Endodermal cell (in vitro differentiated cells): ENCODE measurements at regions not wholly inside any gene's neighbourhood (a gene's known extent, or its start where the extent isn't known, plus 50 kb on each side); places are given as distances from the start of the nearest gene placed in this dataset.

Experiments
- DNase-seq: peaks from one replicate; pipeline ENCODE4 v3.0.0-alpha.2; 2017
- H3K27ac ChIP-seq: 2 replicates; pipeline ENCODE4 v1.5.1; 2013; ENCODE audit warnings: mild to moderate bottlenecking, low read depth, low read length, moderate library complexity
- H3K27me3 ChIP-seq: 2 replicates; pipeline ENCODE4 v1.6.1; 2013; ENCODE audit warnings: mild to moderate bottlenecking, low read length, moderate library complexity; ENCODE audit not compliant: insufficient read depth, control insufficient read depth, poor library complexity, severe bottlenecking
- H3K36me3 ChIP-seq: 2 replicates; pipeline ENCODE4 v1.7.0; 2013; ENCODE audit warnings: mild to moderate bottlenecking, low read length, moderate library complexity; ENCODE audit not compliant: control insufficient read depth, insufficient read depth
- H3K4me1 ChIP-seq: one replicate; pipeline ENCODE4 v1.7.0; 2013; ENCODE audit warnings: low read length; ENCODE audit not compliant: control insufficient read depth, insufficient read depth
- H3K4me3 ChIP-seq: 2 replicates; pipeline ENCODE4 v1.5.1; 2013; ENCODE audit warnings: mild to moderate bottlenecking, low read length, moderate library complexity
- H3K9ac ChIP-seq: 2 replicates; pipeline ENCODE4 v1.6.1; 2013; ENCODE audit warnings: mild to moderate bottlenecking, low read length, moderate library complexity; ENCODE audit not compliant: poor library complexity, severe bottlenecking; ENCODE audit errors: extremely low read depth
- H3K9me3 ChIP-seq: 2 replicates; pipeline ENCODE4 v1.6.1; 2013; ENCODE audit warnings: mild to moderate bottlenecking, low read length, moderate library complexity; ENCODE audit not compliant: control insufficient read depth
- H3K27ac Mint-ChIP-seq: 2 replicates; pipeline ENCODE4 v1.8.0; 2020; ENCODE audit warnings: mixed read lengths
- H3K27me3 Mint-ChIP-seq: 2 replicates; pipeline ENCODE4 v1.8.0; 2021; ENCODE audit warnings: mild to moderate bottlenecking, mixed read lengths; ENCODE audit not compliant: insufficient read depth
- H3K36me3 Mint-ChIP-seq: 2 replicates; pipeline ENCODE4 v1.8.0; 2020; ENCODE audit warnings: low read depth, mixed read lengths
- H3K4me1 Mint-ChIP-seq: 2 replicates; pipeline ENCODE4 v1.8.0; 2020; ENCODE audit warnings: mixed read lengths
- H3K4me3 Mint-ChIP-seq: 2 replicates; pipeline ENCODE4 v1.8.0; 2020; ENCODE audit warnings: mild to moderate bottlenecking, moderate library complexity, mixed read lengths
- H3K9me3 Mint-ChIP-seq: 2 replicates; pipeline ENCODE4 v1.8.0; 2020; ENCODE audit warnings: mild to moderate bottlenecking, mixed read lengths
- CTCF ChIP-seq: fragments of 200-600 bp; sonication (generic); conservative IDR thresholded peaks from 2 replicates; pipeline ENCODE4 v1.5.0; 2021; ENCODE audit warnings: antibody characterized with exemption, mild to moderate bottlenecking
- WGBS, 2 experiments: methylation state at CpG; one replicate each; pipeline versions ENCODE4 v1.1.5 to v1.1.7; 2013; ENCODE audit warnings: missing lambda C conversion rate in 2 of 2, mixed read lengths in 1 of 2; ENCODE audit not compliant: insufficient coverage in 1 of 2, insufficient read length in 1 of 2; 5-methylcytosine and 5-hydroxymethylcytosine counted together

GRCh38 chr20:22074635-22075034, 369.2 kb downstream of the PAX1 start:
- Histone ChIP-seq H3K27me3 (no peaks in the 10 kb centered on the region), H3K4me1 (no peaks in the 10 kb centered on the region), H3K36me3 (no peaks in the 10 kb centered on the region), H3K9ac (no peak overlapping the region), H3K27ac (no peak overlapping the region), H3K4me3 (no peak overlapping the region), H3K9me3 (no peaks in the 10 kb centered on the region)
- no peak for DNase-seq
- H3K4me1 Mint-ChIP-seq, result no peaks in the 10 kb centered on the region
- H3K27ac Mint-ChIP-seq, result no peak overlapping the region
- no peaks in the 10 kb centered on the region for H3K36me3 Mint-ChIP-seq
- 85% methylated on average over 1 of the region's 1 CpG; no CpG with 5 or more reads in 1 of the 2 experiments for WGBS, 2 experiments
- no peaks in the 10 kb centered on the region for H3K27me3 Mint-ChIP-seq
- no peak overlapping the region for H3K4me3 Mint-ChIP-seq
- H3K9me3 Mint-ChIP-seq, result no peaks in the 10 kb centered on the region
- TF ChIP-seq CTCF, result no peak

GRCh38 chr20:22071841-22072240, 366.4 kb downstream of the PAX1 start:
- H3K27me3 ChIP-seq, result no peaks in the 10 kb centered on the region
- H3K27me3 Mint-ChIP-seq, result peaks cover 3% of the 10 kb centered on the region
- no peaks in the 10 kb centered on the region for H3K36me3 Mint-ChIP-seq
- TF ChIP-seq CTCF, result no peak
- no peak overlapping the region for H3K4me3 ChIP-seq
- DNase-seq, result no peak
- no peaks in the 10 kb centered on the region for H3K36me3 ChIP-seq
- 91 to 100% methylated on average over 2 of the region's 2 CpGs for WGBS, 2 experiments
- H3K27ac ChIP-seq, result no peak overlapping the region
- no peaks in the 10 kb centered on the region for H3K9me3 Mint-ChIP-seq
- H3K27ac Mint-ChIP-seq, result no peak overlapping the region
- H3K4me1 Mint-ChIP-seq, result no peaks in the 10 kb centered on the region
- no peak overlapping the region for H3K9ac ChIP-seq
- no peaks in the 10 kb centered on the region for H3K9me3 ChIP-seq
- no peak overlapping the region for H3K4me3 Mint-ChIP-seq
- H3K4me1 ChIP-seq, result no peaks in the 10 kb centered on the region

- Mint-ChIP-seq H3K27ac (no peak overlapping the region), H3K9me3 (no peaks in the 10 kb centered on the region), H3K4me3 (no peak overlapping the region), H3K36me3 (no peaks in the 10 kb centered on the region), H3K4me1 (no peaks in the 10 kb centered on the region), H3K27me3 (peaks cover 3% of the 10 kb centered on the region)
- no peak for DNase-seq
- no peak for TF ChIP-seq CTCF
- no peak overlapping the region for H3K9ac ChIP-seq
- H3K36me3 ChIP-seq, result no peaks in the 10 kb centered on the region
- no peaks in the 10 kb centered on the region for H3K9me3 ChIP-seq
- H3K27ac ChIP-seq, result no peak overlapping the region
- WGBS, 2 experiments, result 84 to 97% methylated on average over 3 to 4 of the region's 4 CpGs
- no peaks in the 10 kb centered on the region for H3K27me3 ChIP-seq
- H3K4me3 ChIP-seq, result no peak overlapping the region
- no peaks in the 10 kb centered on the region for H3K4me1 ChIP-seq
Measured at GRCh38 chr20:22070610-22071058, 365.2 kb downstream of the PAX1 start.
